ENCODE measurements at regions not wholly inside any gene's neighbourhood (a gene's known extent, or its start where the extent isn't known, plus 50 kb on each side); places are given as distances from the start of the nearest gene placed in this dataset.

- no peak for DNase-seq (ENCODE audit: low spot score)
Measured at GRCh38 chr11:128261011-128261421, 326.3 kb downstream of the ETS1 start.

- no peak for DNase-seq (ENCODE audit: low spot score)
Measured at GRCh38 chr11:128260398-128260797, 327.0 kb downstream of the ETS1 start.

- DNase-seq (ENCODE audit: low spot score), result no peak
Measured at GRCh38 chr11:128259816-128260215, 327.5 kb downstream of the ETS1 start.

- no peak for DNase-seq (ENCODE audit: low spot score)
Measured at GRCh38 chr11:128254941-128255340, 332.4 kb downstream of the ETS1 start.

- DNase-seq (ENCODE audit: low spot score), result no peak
Measured at GRCh38 chr11:128251140-128251539, 336.2 kb downstream of the ETS1 start.

- DNase-seq (ENCODE audit: low spot score), result no peak
Measured at GRCh38 chr11:128250482-128250881, 336.9 kb downstream of the ETS1 start.

- no peak for DNase-seq (ENCODE audit: low spot score)
Measured at GRCh38 chr11:128246810-128247594, 340.4 kb downstream of the ETS1 start.

GRCh38 chr11:128246364-128246801 lies 341.0 kb downstream of the ETS1 start:
- DNase-seq (ENCODE audit: low spot score), result no peak

- DNase-seq (ENCODE audit: low spot score), result no peak
Measured at GRCh38 chr11:128244871-128245270, 342.5 kb downstream of the ETS1 start.

GRCh38 chr11:128242451-128242850 lies 344.9 kb downstream of the ETS1 start:
- DNase-seq (ENCODE audit: low spot score), result no peak

- DNase-seq (ENCODE audit: low spot score), result no peak
Measured at GRCh38 chr11:128240546-128240945, 346.8 kb downstream of the ETS1 start.

- no peak for DNase-seq (ENCODE audit: low spot score)
Measured at GRCh38 chr11:128239306-128239705, 348.1 kb downstream of the ETS1 start.

- DNase-seq (ENCODE audit: low spot score), result no peak
Measured at GRCh38 chr11:128238521-128239265, 348.7 kb downstream of the ETS1 start.

- DNase-seq (ENCODE audit: low spot score), result no peak
Measured at GRCh38 chr11:128236506-128237498, 350.6 kb downstream of the ETS1 start.

GRCh38 chr11:128235958-128236357 lies 351.4 kb downstream of the ETS1 start:
- no peak for DNase-seq (ENCODE audit: low spot score)

- no peak for DNase-seq (ENCODE audit: low spot score)
Measured at GRCh38 chr11:128235426-128235825, 351.9 kb downstream of the ETS1 start.

- DNase-seq (ENCODE audit: low spot score), result no peak
Measured at GRCh38 chr11:128234143-128234542, 353.2 kb downstream of the ETS1 start.

GRCh38 chr11:128232588-128232987 lies 354.8 kb downstream of the ETS1 start:
- no peak for DNase-seq (ENCODE audit: low spot score)

- DNase-seq (ENCODE audit: low spot score), result no peak
Measured at GRCh38 chr11:128231845-128232410, 355.4 kb downstream of the ETS1 start.

GRCh38 chr11:128227466-128227865 lies 359.9 kb downstream of the ETS1 start:
- no peak for DNase-seq (ENCODE audit: low spot score)

- no peak for DNase-seq (ENCODE audit: low spot score)
Measured at GRCh38 chr11:128226106-128226716, 361.1 kb downstream of the ETS1 start.

All from RKO (cell line).